Ovary (tissue), 7 donors: ENCODE measurements at regions not wholly inside any gene's neighbourhood (a gene's known extent, or its start where the extent isn't known, plus 50 kb on each side); places are given as distances from the start of the nearest gene placed in this dataset.
A peak's percentile ranks its signal among the peaks of the same experiment; 100 is the strongest.

ENCODE experiments used
- DNase-seq, 5 donors: peaks; one replicate each; pipeline ENCODE4 v3.0.0-alpha.2; 2019 to 2020
- H3K27ac ChIP-seq, 2 donors: fragments of 200-600 bp; one replicate each; pipeline versions ENCODE4 v1.5.1 to v1.8.0; 2019 to 2022
- H3K27me3 ChIP-seq: fragments of 200-600 bp; one replicate; pipeline ENCODE4 v1.8.0; 2022
- H3K36me3 ChIP-seq: fragments of 200-600 bp; sonication (generic); one replicate; pipeline ENCODE4 v1.5.1; 2019
- H3K4me1 ChIP-seq: one replicate; pipeline ENCODE4 v1.8.1; 2013; ENCODE audit warnings: mild to moderate bottlenecking, moderate library complexity; ENCODE audit not compliant: insufficient read depth
- H3K4me3 ChIP-seq: fragments of 200-600 bp; sonication (generic); one replicate; pipeline ENCODE4 v1.5.1; 2017
- H3K9me3 ChIP-seq, 2 donors: fragments of 200-600 bp in 1 of 2; sonication (generic) in 1 of 2; one replicate each; pipeline versions ENCODE4 v1.5.1 to v1.8.1; 2013 to 2019; ENCODE audit warnings: mild to moderate bottlenecking in 1 of 2, moderate library complexity in 1 of 2
- CTCF ChIP-seq, 3 donors: fragments of 450-650 bp in 2 of 3; fragments of 200-600 bp in 1 of 3; IDR thresholded peaks; one replicate each; pipeline versions ENCODE4 v1.5.1 to v1.8.0; 2016 to 2022; ENCODE audit warnings: antibody characterized with exemption in 3 of 3, mild to moderate bottlenecking in 1 of 3
- EP300 ChIP-seq: sonication (generic); formaldehyde crosslinking; IDR thresholded peaks from one replicate; pipeline ENCODE4 v1.6.1; 2017; ENCODE audit warnings: antibody characterized with exemption
- POLR2A ChIP-seq: fragments of 450-650 bp; IDR thresholded peaks from one replicate; pipeline ENCODE4 v1.6.1; 2017; ENCODE audit warnings: antibody characterized with exemption, mild to moderate bottlenecking, moderate library complexity
- WGBS, 3 donors: extraction: QIAGEN DNeasy Blood & Tissue Kit in 1 of 3; methylation state at CpG; one replicate each; pipeline versions ENCODE4 v1.1.5 to v1.1.7; 2013 to 2017; 5-methylcytosine and 5-hydroxymethylcytosine counted together
- intact Hi-C, 4 donors: fragments of 100-400 bp; cut with DNase I; formaldehyde crosslinking; loops; one replicate each; pipeline versions ENCODE4 v1.11.0 to v1.15.1; 2022 to 2023
- donor health status: DM: no; HTN: no; CAD: no; lungs with moderate emphysema.
- donor health status: DM: no; HTN: no; CAD: no.
- donor health status: Bipolar disorder and iron deficiency.
- donor health status: DM: no; HTN: no; CAD: no.
- donor health status: DM: yes; HTN: yes; CAD: no.

GRCh38 chr14:76941946-76942805 is 86.3 kb downstream of the IRF2BPL start:
- H3K27ac ChIP-seq, result peak overlapping the region in 1 of 2 donors; percentile 43
- TF ChIP-seq POLR2A, result no peak
- TF ChIP-seq CTCF (IDR thresholded peaks at IDR 0.05), result no peak
- TF ChIP-seq EP300, result no peak
- intact Hi-C loops, result no loop called here
- 37 to 44% (median 39%) methylated on average over 12 of the region's 12 CpGs for WGBS, 3 donors
- H3K9me3 ChIP-seq, result no peaks in the 10 kb centered on the region
- H3K27me3 ChIP-seq, result no peaks in the 10 kb centered on the region
- peaks cover 30% of the 10 kb centered on the region for H3K4me1 ChIP-seq
- H3K4me3 ChIP-seq, result no peak overlapping the region
- DNase-seq, result no peak
- no peaks in the 10 kb centered on the region for H3K36me3 ChIP-seq

GRCh38 chr14:76941544-76941943 is 87.0 kb downstream of the IRF2BPL start:
- H3K27ac ChIP-seq, result peak overlapping the region in 1 of 2 donors; percentile 43
- peaks cover 29% of the 10 kb centered on the region for H3K4me1 ChIP-seq
- H3K36me3 ChIP-seq, result no peaks in the 10 kb centered on the region
- TF ChIP-seq POLR2A, result no peak
- no peak for TF ChIP-seq EP300
- no peak for TF ChIP-seq CTCF (IDR thresholded peaks at IDR 0.05)
- DNase-seq, result peak in 1 of 5 donors; percentile 26
- no peaks in the 10 kb centered on the region for H3K27me3 ChIP-seq
- H3K9me3 ChIP-seq, result no peaks in the 10 kb centered on the region
- intact Hi-C loops, result no loop called here
- no peak overlapping the region for H3K4me3 ChIP-seq
- WGBS, 3 donors, result 39 to 69% (median 64%) methylated on average over 7 of the region's 7 CpGs

GRCh38 chr14:76940021-76940760 is 88.3 kb downstream of the IRF2BPL start:
- no peak for TF ChIP-seq CTCF (IDR thresholded peaks at IDR 0.05)
- TF ChIP-seq POLR2A, result no peak
- no peak for TF ChIP-seq EP300
- Histone ChIP-seq H3K27me3 (no peaks in the 10 kb centered on the region), H3K27ac (peak overlapping the region; percentile 21 to 70), H3K36me3 (no peaks in the 10 kb centered on the region), H3K4me1 (peaks cover 31% of the 10 kb centered on the region), H3K9me3 (no peaks in the 10 kb centered on the region), H3K4me3 (no peak overlapping the region)
- WGBS, 3 donors, result 26 to 33% (median 28%) methylated on average over 8 of the region's 8 CpGs
- DNase-seq, result peak in 1 of 5 donors; percentile 62
- intact Hi-C loops, result no loop called here

GRCh38 chr14:76939015-76939742 is 89.3 kb downstream of the IRF2BPL start:
- Histone ChIP-seq H3K36me3 (no peaks in the 10 kb centered on the region), H3K4me1 (peaks cover 31% of the 10 kb centered on the region), H3K27me3 (no peaks in the 10 kb centered on the region), H3K27ac (peak overlapping the region in 1 of 2 donors; percentile 70), H3K4me3 (no peak overlapping the region), H3K9me3 (no peaks in the 10 kb centered on the region)
- no peak for TF ChIP-seq EP300
- TF ChIP-seq POLR2A, result no peak
- DNase-seq, result no peak
- intact Hi-C loops, result loop anchor here in 1 of 4 donors (5.0 kb wide), 1 partner anchor 88 kb away; the partner anchor contains the start of gene IRF2BPL
- 62 to 75% (median 74%) methylated on average over 10 of the region's 10 CpGs for WGBS, 3 donors
